ENCODE measurements at regions not wholly inside any gene's neighbourhood (a gene's known extent, or its start where the extent isn't known, plus 50 kb on each side); places are given as distances from the start of the nearest gene placed in this dataset.

GRCh38 chr12:85669911-85670310, 166.3 kb downstream of the RASSF9 start:
- H3K4me3 ChIP-seq (ENCODE audit: low read depth, low read length), result no peak overlapping the region

GRCh38 chr12:85672436-85672835, 163.8 kb downstream of the RASSF9 start:
- H3K4me3 ChIP-seq (ENCODE audit: low read depth, low read length), result no peak overlapping the region

- H3K4me3 ChIP-seq (ENCODE audit: low read depth, low read length), result no peak overlapping the region
These were observed 162.2 kb downstream of the RASSF9 start for GRCh38 chr12:85673921-85674420.

GRCh38 chr12:85676816-85677749, 159.1 kb downstream of the RASSF9 start:
- no peak overlapping the region for H3K4me3 ChIP-seq (ENCODE audit: low read depth, low read length)

- H3K4me3 ChIP-seq (ENCODE audit: low read depth, low read length), result no peak overlapping the region
These were observed 156.9 kb downstream of the RASSF9 start for GRCh38 chr12:85679296-85679695.

- H3K4me3 ChIP-seq (ENCODE audit: low read depth, low read length), result no peak overlapping the region
These were observed 155.3 kb downstream of the RASSF9 start for GRCh38 chr12:85680881-85681280.

- H3K4me3 ChIP-seq (ENCODE audit: low read depth, low read length), result no peak overlapping the region
These were observed 154.9 kb downstream of the RASSF9 start for GRCh38 chr12:85681333-85681732.

- H3K4me3 ChIP-seq (ENCODE audit: low read depth, low read length), result no peak overlapping the region
These were observed 153.2 kb downstream of the RASSF9 start for GRCh38 chr12:85683051-85683450.

- H3K4me3 ChIP-seq (ENCODE audit: low read depth, low read length), result no peak overlapping the region
These were observed 147.4 kb downstream of the RASSF9 start for GRCh38 chr12:85688837-85689236.

- no peak overlapping the region for H3K4me3 ChIP-seq (ENCODE audit: low read depth, low read length)
These were observed 146.1 kb downstream of the RASSF9 start for GRCh38 chr12:85690146-85690545.

GRCh38 chr12:85693093-85693665, 143.0 kb downstream of the RASSF9 start:
- H3K4me3 ChIP-seq (ENCODE audit: low read depth, low read length), result no peak overlapping the region

- H3K4me3 ChIP-seq (ENCODE audit: low read depth, low read length), result no peak overlapping the region
These were observed 141.0 kb downstream of the RASSF9 start for GRCh38 chr12:85695097-85695715.

GRCh38 chr12:85697003-85697402, 139.2 kb downstream of the RASSF9 start:
- H3K4me3 ChIP-seq (ENCODE audit: low read depth, low read length), result no peak overlapping the region

GRCh38 chr12:85698937-85699336, 137.3 kb downstream of the RASSF9 start:
- H3K4me3 ChIP-seq (ENCODE audit: low read depth, low read length), result no peak overlapping the region

GRCh38 chr12:85708775-85709174, 127.4 kb downstream of the RASSF9 start:
- H3K4me3 ChIP-seq (ENCODE audit: low read depth, low read length), result no peak overlapping the region

- no peak overlapping the region for H3K4me3 ChIP-seq (ENCODE audit: low read depth, low read length)
These were observed 124.3 kb downstream of the RASSF9 start for GRCh38 chr12:85711735-85712390.

- no peak overlapping the region for H3K4me3 ChIP-seq (ENCODE audit: low read depth, low read length)
These were observed 122.8 kb downstream of the RASSF9 start for GRCh38 chr12:85713373-85713772.

- no peak overlapping the region for H3K4me3 ChIP-seq (ENCODE audit: low read depth, low read length)
These were observed 121.8 kb downstream of the RASSF9 start for GRCh38 chr12:85714425-85714824.

- H3K4me3 ChIP-seq (ENCODE audit: low read depth, low read length), result no peak overlapping the region
These were observed 115.7 kb downstream of the RASSF9 start for GRCh38 chr12:85720308-85721033.

- H3K4me3 ChIP-seq (ENCODE audit: low read depth, low read length), result no peak overlapping the region
These were observed 110.2 kb downstream of the RASSF9 start for GRCh38 chr12:85725991-85726390.

Measured in iPS-11a (cell line).